Tibial nerve (tissue), 4 donors: ENCODE measurements at regions not wholly inside any gene's neighbourhood (a gene's known extent, or its start where the extent isn't known, plus 50 kb on each side); places are given as distances from the start of the nearest gene placed in this dataset.

ENCODE experiments used
- DNase-seq, 2 donors: peaks; one replicate each; pipeline ENCODE4 v3.0.0-alpha.2; 2019; ENCODE audit warnings: low spot score in 2 of 2
- H3K27ac ChIP-seq, 4 donors: fragments of 200-600 bp; sonication (generic) in 3 of 4; one replicate each; pipeline ENCODE4 v1.5.1; 2017 to 2019; ENCODE audit warnings: mild to moderate bottlenecking in 1 of 4
- H3K27me3 ChIP-seq, 2 donors: fragments of 200-600 bp; sonication (generic) in 1 of 2; one replicate each; pipeline versions ENCODE4 v1.5.1 to v1.6.0; 2017 to 2019
- H3K36me3 ChIP-seq, 3 donors: fragments of 200-600 bp; sonication (generic); one replicate each; pipeline ENCODE4 v1.5.1; 2018 to 2019
- H3K4me1 ChIP-seq, 4 donors: fragments of 200-600 bp; sonication (generic) in 3 of 4; one replicate each; pipeline ENCODE4 v1.5.1; 2017 to 2019
- H3K4me3 ChIP-seq, 4 donors: fragments of 200-600 bp; sonication (generic) in 3 of 4; one replicate each; pipeline ENCODE4 v1.5.1; 2017 to 2019; ENCODE audit warnings: mild to moderate bottlenecking in 1 of 4, moderate library complexity in 1 of 4
- H3K9me3 ChIP-seq, 4 donors: fragments of 200-600 bp; sonication (generic) in 3 of 4; one replicate each; pipeline ENCODE4 v1.5.1; 2017 to 2019
- EP300 ChIP-seq, 2 donors: sonication (generic); formaldehyde crosslinking; IDR thresholded peaks; one replicate each; pipeline ENCODE4 v1.6.1; 2017; ENCODE audit warnings: antibody characterized with exemption in 2 of 2, mild to moderate bottlenecking in 1 of 2
- POLR2A ChIP-seq, 2 donors: fragments of 450-650 bp; IDR thresholded peaks; one replicate each; pipeline ENCODE4 v1.6.1; 2017; ENCODE audit warnings: antibody characterized with exemption in 2 of 2, mild to moderate bottlenecking in 2 of 2, moderate library complexity in 2 of 2
- WGBS, 2 donors: methylation state at CpG; one replicate each; pipeline ENCODE4 v1.1.5; 2018; 5-methylcytosine and 5-hydroxymethylcytosine counted together
- TF ChIP-seq, protein P1 (sequence below), 5 experiments: fragments of 200-600 bp in 3 of 5; fragments of 450-650 bp in 2 of 5; sonication (generic) in 3 of 5; IDR thresholded peaks; one replicate each; pipeline ENCODE4 v1.5.1; 2016 to 2019; ENCODE audit warnings: antibody characterized with exemption in 5 of 5, mild to moderate bottlenecking in 3 of 5, moderate library complexity in 2 of 5

DNA sequence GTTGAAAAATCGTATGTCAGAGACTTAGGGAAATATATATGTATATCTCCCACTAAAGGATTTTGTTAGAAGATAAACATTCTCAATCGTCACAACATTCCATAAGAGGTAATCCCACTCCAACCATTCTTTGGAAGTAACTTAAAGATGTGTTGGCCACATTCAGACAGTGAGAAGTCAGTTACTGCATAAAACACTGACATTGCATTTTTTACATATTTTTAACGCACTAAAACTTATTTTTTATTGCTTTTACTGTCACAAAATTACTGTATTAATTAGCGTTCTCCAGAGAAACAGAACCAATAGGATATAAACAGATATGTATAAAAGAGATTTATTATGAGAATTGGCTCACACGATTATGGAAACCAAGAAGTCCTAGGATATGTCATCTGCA is 74.3 kb upstream of the VGLL2 start:
- Histone ChIP-seq H3K36me3 (no peaks in the 10 kb centered on the region), H3K4me1 (no peaks in the 10 kb centered on the region), H3K4me3 (no peak overlapping the region), H3K27ac (no peak overlapping the region), H3K27me3 (no peaks in the 10 kb centered on the region), H3K9me3 (peaks cover 0 to 5% (median 0%) of the 10 kb centered on the region in 4 donors)
- DNase-seq = no peak
- TF ChIP-seq POLR2A (IDR thresholded peaks at IDR 0.05) (no peak), EP300 (IDR thresholded peaks at IDR 0.05) (no peak)
- TF ChIP-seq, protein P1, sequence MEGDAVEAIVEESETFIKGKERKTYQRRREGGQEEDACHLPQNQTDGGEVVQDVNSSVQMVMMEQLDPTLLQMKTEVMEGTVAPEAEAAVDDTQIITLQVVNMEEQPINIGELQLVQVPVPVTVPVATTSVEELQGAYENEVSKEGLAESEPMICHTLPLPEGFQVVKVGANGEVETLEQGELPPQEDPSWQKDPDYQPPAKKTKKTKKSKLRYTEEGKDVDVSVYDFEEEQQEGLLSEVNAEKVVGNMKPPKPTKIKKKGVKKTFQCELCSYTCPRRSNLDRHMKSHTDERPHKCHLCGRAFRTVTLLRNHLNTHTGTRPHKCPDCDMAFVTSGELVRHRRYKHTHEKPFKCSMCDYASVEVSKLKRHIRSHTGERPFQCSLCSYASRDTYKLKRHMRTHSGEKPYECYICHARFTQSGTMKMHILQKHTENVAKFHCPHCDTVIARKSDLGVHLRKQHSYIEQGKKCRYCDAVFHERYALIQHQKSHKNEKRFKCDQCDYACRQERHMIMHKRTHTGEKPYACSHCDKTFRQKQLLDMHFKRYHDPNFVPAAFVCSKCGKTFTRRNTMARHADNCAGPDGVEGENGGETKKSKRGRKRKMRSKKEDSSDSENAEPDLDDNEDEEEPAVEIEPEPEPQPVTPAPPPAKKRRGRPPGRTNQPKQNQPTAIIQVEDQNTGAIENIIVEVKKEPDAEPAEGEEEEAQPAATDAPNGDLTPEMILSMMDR (IDR thresholded peaks at IDR 0.05) = no peak
- 76 to 84% methylated on average over 5 of the region's 5 CpGs for WGBS, 2 donors

DNA sequence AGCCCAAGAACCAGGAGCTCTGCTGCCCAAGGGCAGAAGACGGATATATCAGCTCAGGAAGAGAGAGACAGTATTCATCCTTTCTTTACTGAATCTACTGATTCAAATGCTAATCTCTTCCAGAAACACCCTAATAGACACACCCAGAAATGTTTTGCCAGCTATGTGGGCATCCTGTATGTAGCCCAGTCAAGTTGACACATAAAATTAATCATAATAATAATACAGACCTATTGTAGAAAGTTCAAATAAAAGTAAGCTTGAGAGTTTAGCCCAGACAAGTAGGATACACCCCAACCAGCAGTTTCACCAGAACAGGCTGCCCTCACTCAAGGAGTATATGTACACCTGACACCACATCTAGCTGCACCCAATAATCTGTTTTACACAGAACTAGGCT is 73.9 kb upstream of the VGLL2 start:
- Histone ChIP-seq H3K4me3 (no peak overlapping the region), H3K9me3 (peaks cover 0 to 5% (median 0%) of the 10 kb centered on the region in 4 donors), H3K4me1 (no peaks in the 10 kb centered on the region), H3K27ac (no peak overlapping the region), H3K27me3 (no peaks in the 10 kb centered on the region), H3K36me3 (no peaks in the 10 kb centered on the region)
- DNase-seq = no peak
- no peak for TF ChIP-seq POLR2A (IDR thresholded peaks at IDR 0.05)
- TF ChIP-seq, protein P1 (IDR thresholded peaks at IDR 0.05) = no peak
- TF ChIP-seq EP300 (IDR thresholded peaks at IDR 0.05) = no peak
- 81 to 100% methylated on average over 1 of the region's 1 CpG for WGBS, 2 donors

GRCh38 chr6:117194271-117194670 is 71.1 kb upstream of the VGLL2 start:
- no peak overlapping the region for H3K27ac ChIP-seq
- TF ChIP-seq, protein P1 (IDR thresholded peaks at IDR 0.05) = no peak
- no peak for TF ChIP-seq POLR2A (IDR thresholded peaks at IDR 0.05)
- no peak for TF ChIP-seq EP300 (IDR thresholded peaks at IDR 0.05)
- H3K9me3 ChIP-seq = peaks cover 0 to 5% (median 0%) of the 10 kb centered on the region in 4 donors
- no peaks in the 10 kb centered on the region for H3K27me3 ChIP-seq
- DNase-seq = no peak
- WGBS, 2 donors = 65 to 74% methylated on average over 2 of the region's 2 CpGs
- H3K4me1 ChIP-seq = no peaks in the 10 kb centered on the region
- H3K4me3 ChIP-seq = no peak overlapping the region
- H3K36me3 ChIP-seq = no peaks in the 10 kb centered on the region

DNA sequence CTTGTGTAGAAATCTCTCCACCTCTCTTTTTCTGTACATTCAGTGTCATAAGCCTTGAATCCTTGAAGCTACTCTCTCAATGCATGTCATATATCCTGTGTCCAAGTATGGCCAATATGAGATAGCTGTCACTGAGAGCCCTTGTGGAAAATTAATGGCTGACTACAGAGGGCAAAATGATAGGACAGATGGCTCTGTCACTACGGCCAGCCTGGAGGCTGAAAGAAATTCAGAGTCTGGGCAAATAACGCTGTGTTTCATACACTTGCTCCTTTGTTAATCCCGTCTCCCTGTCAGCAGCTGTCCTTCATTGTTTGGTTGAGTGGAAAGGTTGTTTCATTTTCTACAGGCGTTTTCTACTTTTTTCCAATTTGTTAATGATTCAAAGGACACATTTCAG is 70.4 kb upstream of the VGLL2 start:
- WGBS, 2 donors = 31 to 33% methylated on average over 4 of the region's 4 CpGs
- H3K27ac ChIP-seq = no peak overlapping the region

DNA sequence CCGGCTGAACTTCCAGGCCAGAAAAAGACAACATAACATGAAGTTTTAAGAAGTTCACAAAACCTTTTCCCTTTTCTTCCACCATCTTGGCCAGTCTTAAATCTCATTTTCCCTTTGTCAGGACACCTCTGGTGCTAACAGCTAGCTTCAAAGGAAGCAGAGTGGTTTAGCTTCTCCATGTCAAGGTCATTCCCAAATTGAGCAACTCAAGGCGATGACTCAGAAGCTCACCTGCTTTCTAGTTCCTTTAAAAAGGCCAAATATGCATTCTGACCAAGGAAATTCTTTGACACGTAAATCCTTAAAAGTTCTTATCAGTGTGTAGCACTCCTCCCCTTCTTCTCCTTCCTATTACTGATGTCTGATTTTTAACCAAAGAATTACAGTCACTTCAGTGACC is 69.6 kb upstream of the VGLL2 start:
- H3K36me3 ChIP-seq = no peaks in the 10 kb centered on the region
- H3K27ac ChIP-seq = no peak overlapping the region
- H3K4me3 ChIP-seq = no peak overlapping the region
- H3K27me3 ChIP-seq = no peaks in the 10 kb centered on the region
- WGBS, 2 donors = 72 to 75% methylated on average over 3 of the region's 3 CpGs
- DNase-seq = no peak
- no peak for TF ChIP-seq EP300 (IDR thresholded peaks at IDR 0.05)
- TF ChIP-seq POLR2A (IDR thresholded peaks at IDR 0.05) = no peak
- TF ChIP-seq, protein P1 (IDR thresholded peaks at IDR 0.05) = no peak
- peaks cover 0 to 5% (median 0%) of the 10 kb centered on the region in 4 donors for H3K9me3 ChIP-seq
- H3K4me1 ChIP-seq = no peaks in the 10 kb centered on the region

More for the DNA sequence above, 70.4 kb upstream of the VGLL2 start:
- Histone ChIP-seq H3K4me3 (no peak overlapping the region), H3K27me3 (no peaks in the 10 kb centered on the region), H3K9me3 (peaks cover 0 to 5% (median 0%) of the 10 kb centered on the region in 4 donors), H3K36me3 (no peaks in the 10 kb centered on the region), H3K4me1 (no peaks in the 10 kb centered on the region)
- DNase-seq = no peak
- TF ChIP-seq POLR2A (IDR thresholded peaks at IDR 0.05) = no peak
- TF ChIP-seq, protein P1 (IDR thresholded peaks at IDR 0.05) = no peak
- no peak for TF ChIP-seq EP300 (IDR thresholded peaks at IDR 0.05)
